H54 (cell line): ENCODE measurements at regions not wholly inside any gene's neighbourhood (a gene's known extent, or its start where the extent isn't known, plus 50 kb on each side); places are given as distances from the start of the nearest gene placed in this dataset.
A peak's percentile ranks its signal among the peaks of the same experiment; 100 is the strongest.
"Not testable (repeated sequence)": the region's sequence is repeated elsewhere in the genome, so short reads cannot be mapped to it uniquely, and the experiment has no call there.

ENCODE experiments used
- DNase-seq: peaks from one replicate; pipeline ENCODE4 v3.0.0; 2011; ENCODE audit warnings: low spot score, mixed read lengths; ENCODE audit not compliant: insufficient read length
- FAIRE-seq: peaks from 3 replicates; lab custom pipeline; 2011; peaks lifted over from hg19 to GRCh38; lab: Jason Lieb, UNC
- POLR2A ChIP-seq: IDR thresholded peaks from 2 replicates; pipeline ENCODE4 v1.6.1; 2011; ENCODE audit warnings: low read depth, mild to moderate bottlenecking, low read length

GRCh38 chrX:22760513-22761057 is 239.2 kb upstream of the DDX53 start:
- no peak for TF ChIP-seq POLR2A
- no peak for FAIRE-seq
- DNase-seq = no peak

GRCh38 chrX:22788221-22788620 is 211.5 kb upstream of the DDX53 start:
- FAIRE-seq (no peak), DNase-seq (no peak)
- TF ChIP-seq POLR2A = no peak

GRCh38 chrX:22795671-22796070 is 204.1 kb upstream of the DDX53 start:
- no peak for DNase-seq
- TF ChIP-seq POLR2A = no peak
- no peak for FAIRE-seq

- no peak for TF ChIP-seq POLR2A
- DNase-seq (peak; percentile 0), FAIRE-seq (no peak)
Observed at GRCh38 chrX:22800360-22800759, 199.4 kb upstream of the DDX53 start.

- no peak for FAIRE-seq
- TF ChIP-seq POLR2A = no peak
- no peak for DNase-seq
Observed at GRCh38 chrX:22800806-22801205, 199.0 kb upstream of the DDX53 start.

GRCh38 chrX:22803353-22803752 is 196.4 kb upstream of the DDX53 start:
- TF ChIP-seq POLR2A = no peak

GRCh38 chrX:22810876-22811275 is 188.9 kb upstream of the DDX53 start:
- no peak for FAIRE-seq
- no peak for TF ChIP-seq POLR2A
- DNase-seq = no peak

More at GRCh38 chrX:22803353-22803752, 196.4 kb upstream of the DDX53 start:
- FAIRE-seq (no peak), DNase-seq (no peak)

GRCh38 chrX:22818061-22818460 is 181.7 kb upstream of the DDX53 start:
- FAIRE-seq (no peak), DNase-seq (no peak)
- no peak for TF ChIP-seq POLR2A

GRCh38 chrX:22855693-22856092 is 144.1 kb upstream of the DDX53 start:
- FAIRE-seq = no peak
- no peak for DNase-seq
- TF ChIP-seq POLR2A = no peak

GRCh38 chrX:22859642-22860041 is 140.1 kb upstream of the DDX53 start:
- DNase-seq (no peak), FAIRE-seq (no peak)
- TF ChIP-seq POLR2A = no peak

GRCh38 chrX:22866801-22867200 is 133.0 kb upstream of the DDX53 start:
- not testable (repeated sequence) for DNase-seq, FAIRE-seq

- DNase-seq (no peak), FAIRE-seq (no peak)
- TF ChIP-seq POLR2A = no peak
Observed at GRCh38 chrX:22882543-22882942, 117.2 kb upstream of the DDX53 start.

- FAIRE-seq (no peak), DNase-seq (no peak)
- TF ChIP-seq POLR2A = no peak
Observed at GRCh38 chrX:22889819-22890218, 109.9 kb upstream of the DDX53 start.

- FAIRE-seq = no peak
- DNase-seq = no peak
- no peak for TF ChIP-seq POLR2A
Observed at GRCh38 chrX:22912616-22913015, 87.1 kb upstream of the DDX53 start.

GRCh38 chrX:22922961-22923360 is 76.8 kb upstream of the DDX53 start:
- TF ChIP-seq POLR2A = no peak
- FAIRE-seq = no peak
- DNase-seq = no peak

- FAIRE-seq (no peak), DNase-seq (no peak)
- TF ChIP-seq POLR2A = no peak
Observed at GRCh38 chrX:22934640-22935039, 65.1 kb upstream of the DDX53 start.
